Neural cell (in vitro differentiated cells): ENCODE measurements at regions not wholly inside any gene's neighbourhood (a gene's known extent, or its start where the extent isn't known, plus 50 kb on each side); places are given as distances from the start of the nearest gene placed in this dataset.

Experiments
- MXI1 ChIP-seq: fragments of 450-650 bp; conservative IDR thresholded peaks from 2 replicates; pipeline ENCODE4 v1.6.1; 2014; ENCODE audit warnings: antibody characterized with exemption, mild to moderate bottlenecking; ENCODE audit not compliant: poor library complexity, severe bottlenecking
- POLR2AphosphoS5 ChIP-seq: IDR thresholded peaks from 2 replicates; pipeline ENCODE4 v1.6.1; 2012
- RAD21 ChIP-seq: fragments of 450-650 bp; conservative IDR thresholded peaks from 2 replicates; pipeline ENCODE4 v1.6.1; 2014; ENCODE audit warnings: antibody characterized with exemption, mild to moderate bottlenecking, moderate library complexity
- TAF1 ChIP-seq: IDR thresholded peaks from 2 replicates; pipeline ENCODE4 v1.6.1; 2012; ENCODE audit warnings: low read depth
- TF ChIP-seq, protein P1 (sequence below): fragments of 450-650 bp; IDR thresholded peaks from 2 replicates; pipeline ENCODE4 v1.5.1; 2014; ENCODE audit warnings: antibody characterized with exemption, mild to moderate bottlenecking, moderate library complexity; ENCODE audit not compliant: poor library complexity, severe bottlenecking
- TF ChIP-seq, protein P2 (sequence below): IDR thresholded peaks from 2 replicates; pipeline ENCODE4 v1.6.1; 2012; ENCODE audit warnings: borderline replicate concordance

DNA sequence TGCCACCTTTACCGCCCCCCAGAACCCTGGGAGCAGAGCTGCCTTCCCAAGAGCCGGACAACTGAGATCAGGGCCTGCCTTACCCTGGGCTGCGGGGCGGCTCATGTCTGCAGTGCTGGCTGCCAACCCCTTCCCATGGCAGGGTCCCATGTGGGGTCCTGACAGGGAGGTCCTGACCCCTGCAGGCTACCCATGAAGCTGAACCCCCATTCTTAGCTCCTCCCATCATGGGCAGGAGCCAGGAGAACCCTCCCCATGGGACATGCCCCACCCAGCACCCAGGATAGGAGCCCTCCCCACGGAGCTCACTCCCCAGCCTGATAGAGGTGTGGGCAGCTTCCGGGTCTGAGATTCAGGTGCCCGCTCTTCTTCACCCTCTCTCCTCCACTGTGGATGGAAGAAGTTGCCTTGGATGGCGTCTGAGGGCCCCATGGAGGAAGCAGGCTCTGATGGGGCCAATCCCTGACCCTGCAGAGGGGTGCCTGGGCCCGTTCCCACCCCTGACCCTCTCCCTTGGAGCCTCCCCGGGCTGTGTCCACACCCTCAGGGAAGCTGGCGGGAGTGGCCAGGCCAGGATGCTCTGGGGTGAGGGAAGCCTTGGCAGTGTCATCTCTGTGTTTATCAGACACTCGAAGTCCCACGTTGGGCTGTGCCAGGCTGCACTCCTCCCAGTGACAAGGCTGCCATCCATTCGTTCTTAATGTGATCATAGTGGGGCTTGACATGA is 1508.2 kb downstream of the BRD1 start:
- TF ChIP-seq TAF1 = no peak
- TF ChIP-seq, protein P1, sequence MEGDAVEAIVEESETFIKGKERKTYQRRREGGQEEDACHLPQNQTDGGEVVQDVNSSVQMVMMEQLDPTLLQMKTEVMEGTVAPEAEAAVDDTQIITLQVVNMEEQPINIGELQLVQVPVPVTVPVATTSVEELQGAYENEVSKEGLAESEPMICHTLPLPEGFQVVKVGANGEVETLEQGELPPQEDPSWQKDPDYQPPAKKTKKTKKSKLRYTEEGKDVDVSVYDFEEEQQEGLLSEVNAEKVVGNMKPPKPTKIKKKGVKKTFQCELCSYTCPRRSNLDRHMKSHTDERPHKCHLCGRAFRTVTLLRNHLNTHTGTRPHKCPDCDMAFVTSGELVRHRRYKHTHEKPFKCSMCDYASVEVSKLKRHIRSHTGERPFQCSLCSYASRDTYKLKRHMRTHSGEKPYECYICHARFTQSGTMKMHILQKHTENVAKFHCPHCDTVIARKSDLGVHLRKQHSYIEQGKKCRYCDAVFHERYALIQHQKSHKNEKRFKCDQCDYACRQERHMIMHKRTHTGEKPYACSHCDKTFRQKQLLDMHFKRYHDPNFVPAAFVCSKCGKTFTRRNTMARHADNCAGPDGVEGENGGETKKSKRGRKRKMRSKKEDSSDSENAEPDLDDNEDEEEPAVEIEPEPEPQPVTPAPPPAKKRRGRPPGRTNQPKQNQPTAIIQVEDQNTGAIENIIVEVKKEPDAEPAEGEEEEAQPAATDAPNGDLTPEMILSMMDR = no peak
- TF ChIP-seq MXI1 = no peak
- TF ChIP-seq, protein P2, sequence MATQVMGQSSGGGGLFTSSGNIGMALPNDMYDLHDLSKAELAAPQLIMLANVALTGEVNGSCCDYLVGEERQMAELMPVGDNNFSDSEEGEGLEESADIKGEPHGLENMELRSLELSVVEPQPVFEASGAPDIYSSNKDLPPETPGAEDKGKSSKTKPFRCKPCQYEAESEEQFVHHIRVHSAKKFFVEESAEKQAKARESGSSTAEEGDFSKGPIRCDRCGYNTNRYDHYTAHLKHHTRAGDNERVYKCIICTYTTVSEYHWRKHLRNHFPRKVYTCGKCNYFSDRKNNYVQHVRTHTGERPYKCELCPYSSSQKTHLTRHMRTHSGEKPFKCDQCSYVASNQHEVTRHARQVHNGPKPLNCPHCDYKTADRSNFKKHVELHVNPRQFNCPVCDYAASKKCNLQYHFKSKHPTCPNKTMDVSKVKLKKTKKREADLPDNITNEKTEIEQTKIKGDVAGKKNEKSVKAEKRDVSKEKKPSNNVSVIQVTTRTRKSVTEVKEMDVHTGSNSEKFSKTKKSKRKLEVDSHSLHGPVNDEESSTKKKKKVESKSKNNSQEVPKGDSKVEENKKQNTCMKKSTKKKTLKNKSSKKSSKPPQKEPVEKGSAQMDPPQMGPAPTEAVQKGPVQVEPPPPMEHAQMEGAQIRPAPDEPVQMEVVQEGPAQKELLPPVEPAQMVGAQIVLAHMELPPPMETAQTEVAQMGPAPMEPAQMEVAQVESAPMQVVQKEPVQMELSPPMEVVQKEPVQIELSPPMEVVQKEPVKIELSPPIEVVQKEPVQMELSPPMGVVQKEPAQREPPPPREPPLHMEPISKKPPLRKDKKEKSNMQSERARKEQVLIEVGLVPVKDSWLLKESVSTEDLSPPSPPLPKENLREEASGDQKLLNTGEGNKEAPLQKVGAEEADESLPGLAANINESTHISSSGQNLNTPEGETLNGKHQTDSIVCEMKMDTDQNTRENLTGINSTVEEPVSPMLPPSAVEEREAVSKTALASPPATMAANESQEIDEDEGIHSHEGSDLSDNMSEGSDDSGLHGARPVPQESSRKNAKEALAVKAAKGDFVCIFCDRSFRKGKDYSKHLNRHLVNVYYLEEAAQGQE = no peak
- no peak for TF ChIP-seq RAD21
- TF ChIP-seq POLR2AphosphoS5 = no peak
